Tibial artery (tissue), 4 donors: ENCODE measurements at regions not wholly inside any gene's neighbourhood (a gene's known extent, or its start where the extent isn't known, plus 50 kb on each side); places are given as distances from the start of the nearest gene placed in this dataset.

Experiments
- DNase-seq, 2 donors: peaks; one replicate each; pipeline ENCODE4 v3.0.0-alpha.2; 2019
- H3K27ac ChIP-seq, 2 donors: fragments of 200-600 bp; sonication (generic) in 1 of 2; 1 replicate in 1 of 2; 2 replicates in 1 of 2; pipeline ENCODE4 v1.5.1; 2018 to 2019; ENCODE audit warnings: mild to moderate bottlenecking in 1 of 2
- H3K27me3 ChIP-seq, 2 donors: fragments of 200-600 bp; sonication (generic) in 1 of 2; one replicate each; pipeline versions ENCODE4 v1.5.1 to v1.6.0; 2016 to 2019
- H3K36me3 ChIP-seq, 3 donors: fragments of 200-600 bp; sonication (generic) in 2 of 3; one replicate each; pipeline ENCODE4 v1.5.1; 2016 to 2019; ENCODE audit warnings: mild to moderate bottlenecking in 2 of 3
- H3K4me1 ChIP-seq, 4 donors: fragments of 200-600 bp; sonication (generic) in 2 of 4; 1 replicate in 3 of 4; 2 replicates in 1 of 4; pipeline ENCODE4 v1.5.1; 2016 to 2019
- H3K4me3 ChIP-seq, 2 donors: fragments of 200-600 bp; sonication (generic) in 1 of 2; 1 replicate in 1 of 2; 2 replicates in 1 of 2; pipeline ENCODE4 v1.5.1; 2018 to 2019; ENCODE audit warnings: mild to moderate bottlenecking in 2 of 2
- H3K9me3 ChIP-seq, 3 donors: fragments of 200-600 bp; sonication (generic) in 1 of 3; one replicate each; pipeline ENCODE4 v1.5.1; 2016 to 2019
- intact Hi-C: fragments of 100-400 bp; cut with DNase I; formaldehyde crosslinking; loops from one replicate; pipeline ENCODE4 v1.15.0; 2023; ENCODE audit warnings: low total_unique reads
- TF ChIP-seq, protein P1 (sequence below), 2 experiments: fragments of 200-600 bp in 1 of 2; fragments of 450-650 bp in 1 of 2; IDR thresholded peaks; one replicate each; pipeline ENCODE4 v1.5.1; 2017 to 2019; ENCODE audit warnings: antibody characterized with exemption in 2 of 2, mild to moderate bottlenecking in 1 of 2, moderate library complexity in 1 of 2

DNA sequence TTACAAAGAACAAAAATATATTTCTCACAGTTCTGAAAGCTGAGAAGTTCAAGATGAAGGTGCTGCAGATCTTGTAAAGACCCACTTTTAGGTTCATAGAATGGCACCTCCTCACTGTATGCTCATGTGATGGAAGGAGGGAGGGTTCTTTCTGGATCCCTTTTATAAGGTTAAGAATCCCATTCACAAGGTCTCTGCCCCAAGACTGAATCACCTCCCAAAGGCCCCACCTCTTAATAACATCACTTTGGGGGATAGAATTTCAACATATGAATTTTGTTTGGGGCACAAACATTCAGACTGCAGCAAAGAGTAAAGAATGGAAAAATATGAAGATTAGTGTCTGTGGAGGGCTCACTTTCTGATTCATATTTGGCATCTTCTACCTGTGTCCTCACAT lies 77.1 kb upstream of the PRR16 start:
- Histone ChIP-seq H3K4me3 (no peak overlapping the region), H3K27ac (peak overlapping the region; percentile 52 to 63), H3K4me1 (peaks cover 0 to 25% (median 7%) of the 10 kb centered on the region in 4 donors), H3K9me3 (no peaks in the 10 kb centered on the region), H3K36me3 (no peaks in the 10 kb centered on the region), H3K27me3 (no peaks in the 10 kb centered on the region)
- DNase-seq = no peak
- intact Hi-C loops = no loop called here
- TF ChIP-seq, protein P1, sequence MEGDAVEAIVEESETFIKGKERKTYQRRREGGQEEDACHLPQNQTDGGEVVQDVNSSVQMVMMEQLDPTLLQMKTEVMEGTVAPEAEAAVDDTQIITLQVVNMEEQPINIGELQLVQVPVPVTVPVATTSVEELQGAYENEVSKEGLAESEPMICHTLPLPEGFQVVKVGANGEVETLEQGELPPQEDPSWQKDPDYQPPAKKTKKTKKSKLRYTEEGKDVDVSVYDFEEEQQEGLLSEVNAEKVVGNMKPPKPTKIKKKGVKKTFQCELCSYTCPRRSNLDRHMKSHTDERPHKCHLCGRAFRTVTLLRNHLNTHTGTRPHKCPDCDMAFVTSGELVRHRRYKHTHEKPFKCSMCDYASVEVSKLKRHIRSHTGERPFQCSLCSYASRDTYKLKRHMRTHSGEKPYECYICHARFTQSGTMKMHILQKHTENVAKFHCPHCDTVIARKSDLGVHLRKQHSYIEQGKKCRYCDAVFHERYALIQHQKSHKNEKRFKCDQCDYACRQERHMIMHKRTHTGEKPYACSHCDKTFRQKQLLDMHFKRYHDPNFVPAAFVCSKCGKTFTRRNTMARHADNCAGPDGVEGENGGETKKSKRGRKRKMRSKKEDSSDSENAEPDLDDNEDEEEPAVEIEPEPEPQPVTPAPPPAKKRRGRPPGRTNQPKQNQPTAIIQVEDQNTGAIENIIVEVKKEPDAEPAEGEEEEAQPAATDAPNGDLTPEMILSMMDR (IDR thresholded peaks at IDR 0.05) = no peak

DNA sequence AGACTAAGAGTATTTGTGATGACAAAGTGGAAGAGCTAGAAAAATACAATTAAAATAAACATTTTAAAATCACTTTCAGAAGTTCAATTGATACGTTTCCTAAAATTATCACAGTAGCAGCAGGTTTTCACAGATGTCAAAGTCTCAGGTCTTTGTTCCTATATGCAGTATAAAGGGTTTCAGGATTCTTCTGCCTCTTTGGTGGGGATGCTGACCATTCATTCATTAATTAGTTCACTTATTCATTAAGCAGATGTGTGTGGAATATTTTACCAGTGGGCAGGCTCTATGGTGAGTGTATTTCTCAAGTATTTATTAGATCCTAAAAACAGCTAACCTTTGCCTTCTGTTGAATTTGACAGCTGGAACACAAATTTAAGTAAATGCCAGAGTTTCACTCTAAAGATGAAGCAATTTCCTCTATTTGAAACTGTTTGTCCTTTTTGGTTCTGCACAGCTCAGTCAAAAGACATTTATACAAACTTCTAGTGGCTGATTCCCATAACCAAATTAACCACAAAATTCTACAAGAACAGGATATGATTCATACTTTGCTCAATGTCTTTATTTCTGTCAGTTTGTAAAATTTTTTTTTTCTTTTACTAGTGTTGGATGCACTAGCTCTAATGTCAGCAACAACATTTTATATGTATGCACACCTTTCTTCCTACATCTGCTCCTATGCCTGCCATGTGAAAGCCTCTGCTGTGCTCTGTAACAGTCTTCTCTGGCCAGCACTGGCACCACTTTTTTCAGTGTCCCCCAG lies 75.9 kb upstream of the PRR16 start:
- H3K9me3 ChIP-seq = no peaks in the 10 kb centered on the region
- H3K4me1 ChIP-seq = peaks cover 0 to 25% (median 7%) of the 10 kb centered on the region in 4 donors
- DNase-seq = no peak
- H3K36me3 ChIP-seq = no peaks in the 10 kb centered on the region
- H3K27me3 ChIP-seq = no peaks in the 10 kb centered on the region
- intact Hi-C loops = no loop called here
- TF ChIP-seq, protein P1 (IDR thresholded peaks at IDR 0.05) = no peak
- no peak overlapping the region for H3K4me3 ChIP-seq
- peak overlapping the region; percentile 52 to 63 for H3K27ac ChIP-seq

DNA sequence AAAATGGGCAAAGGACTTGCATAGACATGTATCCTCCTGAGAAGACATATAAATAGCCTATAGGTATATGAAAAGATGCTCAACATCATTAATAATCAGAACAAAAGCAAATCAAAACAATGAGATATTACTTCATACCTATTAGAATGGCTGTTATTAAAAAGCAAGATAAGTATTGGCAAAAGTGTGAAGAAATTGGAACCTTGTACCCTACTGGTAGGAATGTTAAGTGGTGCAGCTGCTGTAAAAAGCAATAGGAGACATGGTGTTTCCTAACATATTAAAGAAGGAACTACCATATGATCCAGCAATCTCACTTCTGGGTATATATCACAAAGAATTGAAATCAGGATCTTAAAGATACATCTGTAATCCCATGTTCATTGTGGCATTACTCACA lies 69.8 kb upstream of the PRR16 start:
- H3K9me3 ChIP-seq = no peaks in the 10 kb centered on the region
- TF ChIP-seq, protein P1 (IDR thresholded peaks at IDR 0.05) = no peak
- H3K36me3 ChIP-seq = no peaks in the 10 kb centered on the region
- H3K4me3 ChIP-seq = no peak overlapping the region
- H3K4me1 ChIP-seq = peaks cover 0 to 1% (median 0%) of the 10 kb centered on the region in 4 donors
- H3K27ac ChIP-seq = no peak overlapping the region
- no peak for DNase-seq
- intact Hi-C loops = no loop called here
- H3K27me3 ChIP-seq = no peaks in the 10 kb centered on the region

DNA sequence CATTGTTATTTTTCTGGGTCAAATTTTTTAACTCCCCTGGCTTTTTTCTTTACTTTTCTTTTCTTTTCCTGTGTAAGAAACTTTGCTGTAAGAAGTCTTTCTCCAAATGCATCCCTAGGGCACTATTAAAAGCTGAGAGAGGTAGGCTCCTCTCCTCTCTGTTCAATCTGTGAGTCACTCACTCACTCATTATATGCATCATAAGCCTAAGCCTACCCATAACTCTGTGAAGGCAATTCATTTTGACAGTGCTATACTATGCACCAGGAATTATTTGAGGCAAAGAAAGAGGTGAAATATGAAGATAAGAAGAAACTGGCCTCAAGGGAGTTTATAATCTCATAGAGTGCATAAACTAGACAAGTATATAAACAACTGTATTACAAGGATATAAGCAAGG lies 67.9 kb upstream of the PRR16 start:
- peaks cover 0 to 2% (median 0%) of the 10 kb centered on the region in 4 donors for H3K4me1 ChIP-seq
- TF ChIP-seq, protein P1 (IDR thresholded peaks at IDR 0.05) = no peak
- H3K36me3 ChIP-seq = no peaks in the 10 kb centered on the region
- intact Hi-C loops = no loop called here
- no peaks in the 10 kb centered on the region for H3K27me3 ChIP-seq
- no peak for DNase-seq
- H3K4me3 ChIP-seq = no peak overlapping the region
- H3K9me3 ChIP-seq = no peaks in the 10 kb centered on the region
- H3K27ac ChIP-seq = no peak overlapping the region

DNA sequence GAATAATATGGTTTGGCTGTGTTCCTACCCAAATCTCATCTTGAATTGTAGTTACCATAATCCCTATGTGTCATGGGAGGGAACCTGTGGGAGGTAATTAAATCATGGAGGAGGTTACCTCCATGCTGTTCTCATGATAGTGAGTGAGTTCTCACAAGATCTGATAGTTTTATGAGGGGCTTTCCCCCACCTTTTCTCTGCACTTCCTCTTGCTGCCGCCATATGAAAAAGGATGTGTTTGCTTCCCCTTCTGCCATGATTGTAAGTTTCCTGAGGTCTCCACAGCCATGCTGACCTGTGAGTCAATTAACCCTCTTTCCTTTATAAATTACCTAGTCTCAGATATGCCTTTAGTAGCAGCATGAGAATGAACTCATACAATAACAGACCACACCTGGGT lies 63.7 kb upstream of the PRR16 start:
- H3K9me3 ChIP-seq = no peaks in the 10 kb centered on the region
- no peak overlapping the region for H3K4me3 ChIP-seq
- H3K36me3 ChIP-seq = no peaks in the 10 kb centered on the region
- TF ChIP-seq, protein P1 (IDR thresholded peaks at IDR 0.05) = no peak
- DNase-seq = no peak
- intact Hi-C loops = no loop called here
- H3K4me1 ChIP-seq = peaks cover 0 to 13% (median 2%) of the 10 kb centered on the region in 4 donors
- H3K27ac ChIP-seq = no peak overlapping the region
- H3K27me3 ChIP-seq = no peaks in the 10 kb centered on the region
